ENCODE measurements at regions not wholly inside any gene's neighbourhood (a gene's known extent, or its start where the extent isn't known, plus 50 kb on each side); places are given as distances from the start of the nearest gene placed in this dataset.

GRCh38 chr14:99035712-99036610, 236.0 kb downstream of the BCL11B start:
- TF ChIP-seq POLR2A (IDR thresholded peaks at IDR 0.05; ENCODE audit: low read length) (no peak), GATA1 (IDR thresholded peaks at IDR 0.05; ENCODE audit: low read depth, low read length) (no peak)

Measured in erythroblast (primary cell).